A673 (cell line): ENCODE measurements at regions not wholly inside any gene's neighbourhood (a gene's known extent, or its start where the extent isn't known, plus 50 kb on each side); places are given as distances from the start of the nearest gene placed in this dataset.

ENCODE experiments used
- BruUV-seq: library from RNA; stranded (reverse); fragments of 400-500 nt; replicated peaks from 2 replicates; lab custom pipeline; 2021; lab: Mats Ljungman, UMichigan
- CTCF ChIA-PET: fragments of 300-600 bp; sonication (Branson Sonifier 250); formaldehyde crosslinking; loops from one replicate; lab custom pipeline; 2022; ENCODE audit warnings: antibody characterized with exemption; lab: Charles Lee
- POLR2A ChIA-PET: fragments of 300-600 bp; sonication (Branson Sonifier 250); formaldehyde crosslinking; loops from one replicate; lab custom pipeline; 2022; ENCODE audit warnings: antibody characterized with exemption; ENCODE audit not compliant: low non-redundant PET; lab: Charles Lee
- DNase-seq: peaks from one replicate; pipeline ENCODE4 v3.0.0-alpha.2; 2015; ENCODE audit warnings: low spot score
- H3K27ac ChIP-seq: fragments of 200-600 bp; sonication (generic); 2 replicates; pipeline ENCODE4 v1.5.1; 2016; ENCODE audit warnings: mixed run types, low read depth, mild to moderate bottlenecking, mixed read lengths, antibody characterized with exemption, low read length; ENCODE audit not compliant: poor library complexity, severe bottlenecking
- H3K27me3 ChIP-seq: fragments of 200-600 bp; sonication (generic); replicated peaks from 2 replicates; pipeline ENCODE4 v1.6.1; 2017; ENCODE audit warnings: mixed run types, low read depth, mild to moderate bottlenecking, mixed read lengths, antibody characterized with exemption, low read length; ENCODE audit not compliant: insufficient read depth, poor library complexity
- H3K36me3 ChIP-seq: fragments of 200-600 bp; sonication (generic); 2 replicates; pipeline ENCODE4 v1.6.1; 2016; ENCODE audit warnings: mixed run types, mild to moderate bottlenecking, mixed read lengths, antibody characterized with exemption, low read length; ENCODE audit not compliant: insufficient read depth, poor library complexity, severe bottlenecking
- H3K4me1 ChIP-seq: fragments of 200-600 bp; sonication (generic); 2 replicates; pipeline ENCODE4 v1.6.1; 2017; ENCODE audit warnings: mixed run types, mild to moderate bottlenecking, mixed read lengths, antibody characterized with exemption, low read length; ENCODE audit not compliant: insufficient read depth, poor library complexity, severe bottlenecking
- H3K4me3 ChIP-seq: fragments of 200-600 bp; sonication (generic); 2 replicates; pipeline ENCODE4 v1.5.1; 2016; ENCODE audit warnings: low read depth, mixed run types, mild to moderate bottlenecking, mixed read lengths, low read length; ENCODE audit not compliant: poor library complexity, severe bottlenecking
- H3K9me3 ChIP-seq: fragments of 200-600 bp; sonication (generic); 2 replicates; pipeline ENCODE4 v1.6.1; 2016; ENCODE audit warnings: mixed run types, low read depth, mild to moderate bottlenecking, mixed read lengths, antibody characterized with exemption, low read length; ENCODE audit not compliant: poor library complexity, severe bottlenecking
- EZH2 ChIP-seq: fragments of 200-600 bp; sonication (generic); IDR thresholded peaks from 2 replicates; pipeline ENCODE4 v1.6.1; 2017; ENCODE audit warnings: borderline replicate concordance, low read depth, mild to moderate bottlenecking, mixed read lengths, antibody characterized with exemption, low read length; ENCODE audit not compliant: poor library complexity, severe bottlenecking
- intact Hi-C: fragments of 100-400 bp; cut with micrococcal nuclease; formaldehyde crosslinking; loops from one replicate; pipeline ENCODE4 v1.10.0; 2022; ENCODE audit not compliant: unreplicated experiment
- TF ChIP-seq, protein P1 (sequence below): fragments of 300-800, 200-600 bp; sonication (generic); conservative IDR thresholded peaks from 2 replicates; pipeline ENCODE4 v1.5.1; 2017; ENCODE audit warnings: low read depth, mild to moderate bottlenecking, antibody characterized with exemption, low read length, moderate library complexity, mixed read lengths

- Histone ChIP-seq H3K4me3 (no peak overlapping the region), H3K27me3 (no peaks in the 10 kb centered on the region), H3K9me3 (peaks cover 42% of the 10 kb centered on the region), H3K27ac (no peak overlapping the region), H3K36me3 (no peaks in the 10 kb centered on the region), H3K4me1 (no peaks in the 10 kb centered on the region)
- intact Hi-C loops, result no loop called here
- TF ChIP-seq EZH2, result no peak
- TF ChIP-seq, protein P1, sequence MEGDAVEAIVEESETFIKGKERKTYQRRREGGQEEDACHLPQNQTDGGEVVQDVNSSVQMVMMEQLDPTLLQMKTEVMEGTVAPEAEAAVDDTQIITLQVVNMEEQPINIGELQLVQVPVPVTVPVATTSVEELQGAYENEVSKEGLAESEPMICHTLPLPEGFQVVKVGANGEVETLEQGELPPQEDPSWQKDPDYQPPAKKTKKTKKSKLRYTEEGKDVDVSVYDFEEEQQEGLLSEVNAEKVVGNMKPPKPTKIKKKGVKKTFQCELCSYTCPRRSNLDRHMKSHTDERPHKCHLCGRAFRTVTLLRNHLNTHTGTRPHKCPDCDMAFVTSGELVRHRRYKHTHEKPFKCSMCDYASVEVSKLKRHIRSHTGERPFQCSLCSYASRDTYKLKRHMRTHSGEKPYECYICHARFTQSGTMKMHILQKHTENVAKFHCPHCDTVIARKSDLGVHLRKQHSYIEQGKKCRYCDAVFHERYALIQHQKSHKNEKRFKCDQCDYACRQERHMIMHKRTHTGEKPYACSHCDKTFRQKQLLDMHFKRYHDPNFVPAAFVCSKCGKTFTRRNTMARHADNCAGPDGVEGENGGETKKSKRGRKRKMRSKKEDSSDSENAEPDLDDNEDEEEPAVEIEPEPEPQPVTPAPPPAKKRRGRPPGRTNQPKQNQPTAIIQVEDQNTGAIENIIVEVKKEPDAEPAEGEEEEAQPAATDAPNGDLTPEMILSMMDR, result no peak
- ChIA-PET POLR2A (no interaction called here), CTCF (no interaction called here)
- BruUV-seq, result no TSS peak
- no peak for DNase-seq
Observed at GRCh38 chr15:26438718-26439117, 334.1 kb downstream of the GABRB3 start.

DNA sequence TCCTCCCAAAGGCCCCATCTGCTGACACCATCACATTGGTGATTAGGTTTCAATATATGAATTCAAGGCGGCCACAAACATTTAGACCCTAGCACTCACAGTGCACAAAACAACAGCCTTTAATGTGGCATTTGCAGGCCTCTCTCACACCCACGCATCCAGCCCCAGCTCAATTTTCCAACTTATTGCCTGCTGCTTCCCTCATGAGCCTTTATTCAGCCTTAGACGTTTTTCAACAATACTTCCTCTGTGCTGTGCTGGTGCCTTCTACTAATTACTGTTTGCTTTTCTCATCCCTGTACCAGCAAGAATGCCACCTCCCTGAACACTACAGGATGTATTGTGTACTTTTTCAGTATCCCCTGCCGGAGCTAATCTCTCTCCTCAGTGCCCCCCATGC lies 334.6 kb downstream of the GABRB3 start:
- no TSS peak for BruUV-seq
- CTCF ChIA-PET, result no interaction called here
- TF ChIP-seq, protein P1, result no peak
- TF ChIP-seq EZH2, result no peak

DNA sequence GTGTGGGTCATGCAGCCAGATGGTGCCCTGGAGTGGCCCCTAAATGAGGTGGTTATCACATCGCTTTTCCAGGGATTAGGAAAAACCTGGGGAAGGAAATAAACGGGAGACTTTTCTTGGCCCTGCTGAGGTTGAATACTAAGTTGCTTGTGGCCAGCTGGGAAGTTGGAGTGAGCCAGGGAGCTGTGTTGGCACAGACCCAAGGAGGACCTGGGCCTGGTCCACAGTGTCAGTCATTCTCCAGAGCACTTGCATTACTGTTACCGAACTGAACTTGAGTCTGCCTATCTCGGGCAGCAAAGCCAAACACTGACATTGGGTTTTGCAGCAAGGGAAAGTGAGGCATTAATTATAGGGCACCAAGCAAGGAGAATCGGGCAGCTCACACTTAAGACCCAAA lies 339.0 kb downstream of the GABRB3 start:
- ChIA-PET POLR2A (no interaction called here), CTCF (no interaction called here)
- intact Hi-C loops, result no loop called here
- no peak for DNase-seq
- Histone ChIP-seq H3K27me3 (no peaks in the 10 kb centered on the region), H3K9me3 (peaks cover 38% of the 10 kb centered on the region), H3K36me3 (no peaks in the 10 kb centered on the region), H3K4me3 (no peak overlapping the region), H3K27ac (no peak overlapping the region), H3K4me1 (no peaks in the 10 kb centered on the region)
- BruUV-seq, result no TSS peak
- TF ChIP-seq, protein P1, result no peak
- TF ChIP-seq EZH2, result no peak

More for the DNA sequence above, 334.6 kb downstream of the GABRB3 start:
- Histone ChIP-seq H3K9me3 (peaks cover 43% of the 10 kb centered on the region), H3K4me3 (no peak overlapping the region), H3K27ac (no peak overlapping the region), H3K4me1 (no peaks in the 10 kb centered on the region), H3K27me3 (no peaks in the 10 kb centered on the region), H3K36me3 (no peaks in the 10 kb centered on the region)
- POLR2A ChIA-PET, result no interaction called here
- DNase-seq, result no peak
- intact Hi-C loops, result no loop called here
